HEK293 (cell line): ENCODE measurements at regions not wholly inside any gene's neighbourhood (a gene's known extent, or its start where the extent isn't known, plus 50 kb on each side); places are given as distances from the start of the nearest gene placed in this dataset.

Experiments
- MZF1 ChIP-seq: fragments of 450-650 bp; formaldehyde crosslinking; IDR thresholded peaks from 2 replicates; pipeline ENCODE4 v1.5.1; 2017; ENCODE audit warnings: missing biosample characterization, missing genetic modification characterization, borderline replicate concordance
- SP2 ChIP-seq: fragments of 450-650 bp; formaldehyde crosslinking; IDR thresholded peaks from 2 replicates; pipeline ENCODE4 v1.5.1; 2016; ENCODE audit warnings: missing biosample characterization, missing genetic modification characterization
- ZNF114 ChIP-seq: fragments of 450-650 bp; formaldehyde crosslinking; IDR thresholded peaks from 2 replicates; pipeline ENCODE4 v1.5.0; 2017; ENCODE audit warnings: missing biosample characterization, missing genetic modification characterization
- ZNF16 ChIP-seq: fragments of 450-650 bp; formaldehyde crosslinking; IDR thresholded peaks from 2 replicates; pipeline ENCODE4 v1.5.1; 2016; ENCODE audit warnings: low read depth, missing biosample characterization, missing genetic modification characterization
- ZNF23 ChIP-seq: fragments of 450-650 bp; formaldehyde crosslinking; IDR thresholded peaks from 2 replicates; pipeline ENCODE4 v1.5.1; 2016; ENCODE audit warnings: missing biosample characterization, missing genetic modification characterization, borderline replicate concordance
- ZNF416 ChIP-seq: fragments of 450-650 bp; formaldehyde crosslinking; IDR thresholded peaks from 2 replicates; pipeline ENCODE4 v1.5.1; 2016; ENCODE audit warnings: missing biosample characterization, missing genetic modification characterization
- ZNF529 ChIP-seq: fragments of 450-650 bp; formaldehyde crosslinking; IDR thresholded peaks from 2 replicates; pipeline ENCODE4 v1.5.1; 2017; ENCODE audit warnings: missing genetic modification characterization, missing biosample characterization; ENCODE audit not compliant: insufficient replicate concordance
- ZNF596 ChIP-seq: fragments of 450-650 bp; IDR thresholded peaks from 2 replicates; pipeline ENCODE4 v1.5.0; 2018; ENCODE audit warnings: missing biosample characterization, mild to moderate bottlenecking, missing genetic modification characterization, moderate library complexity
- ZNF792 ChIP-seq: fragments of 450-650 bp; formaldehyde crosslinking; IDR thresholded peaks from 2 replicates; pipeline ENCODE4 v1.5.1; 2016; ENCODE audit warnings: missing biosample characterization, missing genetic modification characterization
- TF ChIP-seq, protein P1 (sequence below): fragments of 450-650 bp; formaldehyde crosslinking; IDR thresholded peaks from 2 replicates; pipeline ENCODE4 v1.5.1; 2016; ENCODE audit warnings: missing biosample characterization, missing genetic modification characterization
- TF ChIP-seq, protein P2 (sequence below): fragments of 450-650 bp; formaldehyde crosslinking; IDR thresholded peaks from 2 replicates; pipeline ENCODE4 v1.5.1; 2017; ENCODE audit warnings: missing biosample characterization, mild to moderate bottlenecking, missing genetic modification characterization, moderate library complexity
- TF ChIP-seq, protein P3 (sequence below): fragments of 450-650 bp; formaldehyde crosslinking; IDR thresholded peaks from 2 replicates; pipeline ENCODE4 v1.5.1; 2016; ENCODE audit warnings: missing biosample characterization, missing genetic modification characterization

DNA sequence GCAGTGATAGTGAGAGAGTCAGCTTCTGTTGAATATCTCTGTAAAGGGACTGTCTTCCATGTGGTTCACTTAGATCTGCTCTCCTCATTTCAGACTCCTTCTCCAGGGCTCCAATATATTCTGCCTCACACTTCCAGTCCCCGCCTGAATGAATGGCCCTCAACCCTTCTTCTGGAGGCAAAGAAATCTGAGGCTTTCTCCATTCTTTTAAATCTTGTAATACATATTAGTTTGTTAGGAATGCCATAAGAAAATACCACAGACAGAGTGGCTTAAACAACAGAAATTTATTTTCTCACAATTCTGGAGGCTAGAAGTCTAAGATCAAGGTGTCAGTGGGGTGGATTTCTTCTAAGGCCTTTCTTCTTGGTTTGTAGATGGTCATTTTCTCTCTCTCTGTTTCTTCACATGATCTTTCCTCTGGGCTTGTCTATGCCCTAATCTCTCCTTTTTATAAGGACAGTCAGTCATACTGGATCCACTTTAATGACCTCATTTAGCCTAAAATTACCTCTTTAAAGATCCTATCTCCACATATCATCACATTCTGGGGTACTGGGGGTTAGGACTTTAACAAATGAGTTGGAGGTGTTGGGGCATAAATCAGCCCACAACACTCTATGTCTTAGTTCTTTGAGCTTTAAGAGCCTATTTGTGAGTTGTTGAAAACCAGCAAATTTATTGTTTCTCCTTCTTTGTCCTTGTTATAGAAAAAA, 128.5 kb upstream of the KCNK2 start:
- TF ChIP-seq ZNF23 (tag by site-specific recombination) (no peak), ZNF792 (tag by site-specific recombination) (no peak), ZNF529 (tag by site-specific recombination) (no peak), SP2 (tag by site-specific recombination) (no peak), ZNF416 (tag by site-specific recombination) (no peak), ZNF16 (no peak), ZNF596 (tag by site-specific recombination) (no peak), ZNF114 (tag by site-specific recombination) (no peak), MZF1 (tag by site-specific recombination) (no peak)
- TF ChIP-seq, protein P1, sequence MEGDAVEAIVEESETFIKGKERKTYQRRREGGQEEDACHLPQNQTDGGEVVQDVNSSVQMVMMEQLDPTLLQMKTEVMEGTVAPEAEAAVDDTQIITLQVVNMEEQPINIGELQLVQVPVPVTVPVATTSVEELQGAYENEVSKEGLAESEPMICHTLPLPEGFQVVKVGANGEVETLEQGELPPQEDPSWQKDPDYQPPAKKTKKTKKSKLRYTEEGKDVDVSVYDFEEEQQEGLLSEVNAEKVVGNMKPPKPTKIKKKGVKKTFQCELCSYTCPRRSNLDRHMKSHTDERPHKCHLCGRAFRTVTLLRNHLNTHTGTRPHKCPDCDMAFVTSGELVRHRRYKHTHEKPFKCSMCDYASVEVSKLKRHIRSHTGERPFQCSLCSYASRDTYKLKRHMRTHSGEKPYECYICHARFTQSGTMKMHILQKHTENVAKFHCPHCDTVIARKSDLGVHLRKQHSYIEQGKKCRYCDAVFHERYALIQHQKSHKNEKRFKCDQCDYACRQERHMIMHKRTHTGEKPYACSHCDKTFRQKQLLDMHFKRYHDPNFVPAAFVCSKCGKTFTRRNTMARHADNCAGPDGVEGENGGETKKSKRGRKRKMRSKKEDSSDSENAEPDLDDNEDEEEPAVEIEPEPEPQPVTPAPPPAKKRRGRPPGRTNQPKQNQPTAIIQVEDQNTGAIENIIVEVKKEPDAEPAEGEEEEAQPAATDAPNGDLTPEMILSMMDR (tag by site-specific recombination), result no peak
- TF ChIP-seq, protein P2, sequence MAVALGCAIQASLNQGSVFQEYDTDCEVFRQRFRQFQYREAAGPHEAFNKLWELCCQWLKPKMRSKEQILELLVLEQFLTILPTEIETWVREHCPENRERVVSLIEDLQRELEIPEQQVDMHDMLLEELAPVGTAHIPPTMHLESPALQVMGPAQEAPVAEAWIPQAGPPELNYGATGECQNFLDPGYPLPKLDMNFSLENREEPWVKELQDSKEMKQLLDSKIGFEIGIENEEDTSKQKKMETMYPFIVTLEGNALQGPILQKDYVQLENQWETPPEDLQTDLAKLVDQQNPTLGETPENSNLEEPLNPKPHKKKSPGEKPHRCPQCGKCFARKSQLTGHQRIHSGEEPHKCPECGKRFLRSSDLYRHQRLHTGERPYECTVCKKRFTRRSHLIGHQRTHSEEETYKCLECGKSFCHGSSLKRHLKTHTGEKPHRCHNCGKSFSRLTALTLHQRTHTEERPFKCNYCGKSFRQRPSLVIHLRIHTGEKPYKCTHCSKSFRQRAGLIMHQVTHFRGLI (tag by site-specific recombination), result no peak
- TF ChIP-seq, protein P3, sequence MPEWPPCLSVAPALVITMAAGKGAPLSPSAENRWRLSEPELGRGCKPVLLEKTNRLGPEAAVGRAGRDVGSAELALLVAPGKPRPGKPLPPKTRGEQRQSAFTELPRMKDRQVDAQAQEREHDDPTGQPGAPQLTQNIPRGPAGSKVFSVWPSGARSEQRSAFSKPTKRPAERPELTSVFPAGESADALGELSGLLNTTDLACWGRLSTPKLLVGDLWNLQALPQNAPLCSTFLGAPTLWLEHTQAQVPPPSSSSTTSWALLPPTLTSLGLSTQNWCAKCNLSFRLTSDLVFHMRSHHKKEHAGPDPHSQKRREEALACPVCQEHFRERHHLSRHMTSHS (tag by site-specific recombination), result no peak
